D721Med (cell line): ENCODE measurements at regions not wholly inside any gene's neighbourhood (a gene's known extent, or its start where the extent isn't known, plus 50 kb on each side); places are given as distances from the start of the nearest gene placed in this dataset.
A peak's percentile ranks its signal among the peaks of the same experiment; 100 is the strongest.

Source experiments
- DNase-seq: peaks from one replicate; pipeline ENCODE4 v3.0.0; 2011; ENCODE audit warnings: low spot score; ENCODE audit not compliant: insufficient read length
- FAIRE-seq: peaks from 2 replicates; lab custom pipeline; 2011; peaks lifted over from hg19 to GRCh38; lab: Jason Lieb, UNC
- CTCF ChIP-seq: IDR thresholded peaks from 2 replicates; pipeline ENCODE4 v1.5.1; 2012; ENCODE audit warnings: mild to moderate bottlenecking, control low read depth; ENCODE audit not compliant: insufficient read depth; ENCODE audit errors: missing control alignments

- FAIRE-seq (no peak), DNase-seq (no peak)
- no peak for TF ChIP-seq CTCF
Observed at GRCh38 chr2:64398516-64399129, 55.3 kb upstream of the LGALSL start.

- FAIRE-seq (no peak), DNase-seq (no peak)
Observed at GRCh38 chr2:64399521-64399920, 54.4 kb upstream of the LGALSL start.

GRCh38 chr2:64400105-64400728, 53.7 kb upstream of the LGALSL start:
- no peak for FAIRE-seq
- no peak for TF ChIP-seq CTCF
- no peak for DNase-seq

More at GRCh38 chr2:64399521-64399920, 54.4 kb upstream of the LGALSL start:
- TF ChIP-seq CTCF: no peak

- DNase-seq (no peak), FAIRE-seq (no peak)
- TF ChIP-seq CTCF: no peak
Observed at GRCh38 chr2:64400733-64401528, 53.0 kb upstream of the LGALSL start.

- no peak for FAIRE-seq
- TF ChIP-seq CTCF: no peak
- DNase-seq: peak; percentile 43
Observed at GRCh38 chr2:64401529-64401880, 52.5 kb upstream of the LGALSL start.

GRCh38 chr2:64402876-64403275, 51.1 kb upstream of the LGALSL start:
- FAIRE-seq (no peak), DNase-seq (no peak)
- TF ChIP-seq CTCF: no peak
